Uterus (tissue), 3 donors: ENCODE measurements at regions not wholly inside any gene's neighbourhood (a gene's known extent, or its start where the extent isn't known, plus 50 kb on each side); places are given as distances from the start of the nearest gene placed in this dataset.
"Not testable (repeated sequence)": the region's sequence is repeated elsewhere in the genome, so short reads cannot be mapped to it uniquely, and the experiment has no call there.

ENCODE experiments used
- DNase-seq, 2 donors: peaks; one replicate each; pipeline ENCODE4 v3.0.0-alpha.2; 2019 to 2020
- H3K27ac ChIP-seq, 2 donors: fragments of 200-600 bp; sonication (generic); 1 replicate in 1 of 2; 2 replicates in 1 of 2; pipeline ENCODE4 v1.5.1; 2016 to 2018
- H3K27me3 ChIP-seq, 2 donors: fragments of 200-600 bp; sonication (generic); one replicate each; pipeline ENCODE4 v1.5.1; 2018 to 2019; ENCODE audit warnings: control low read depth in 1 of 2
- H3K36me3 ChIP-seq, 2 donors: fragments of 200-600 bp; sonication (generic); one replicate each; pipeline ENCODE4 v1.5.1; 2019; ENCODE audit warnings: control low read depth in 1 of 2
- H3K4me1 ChIP-seq, 2 donors: fragments of 200-600 bp; sonication (generic); one replicate each; pipeline ENCODE4 v1.5.1; 2018 to 2019; ENCODE audit warnings: control low read depth in 1 of 2
- H3K4me3 ChIP-seq, 2 donors: fragments of 200-600 bp; sonication (generic); 1 replicate in 1 of 2; 2 replicates in 1 of 2; pipeline ENCODE4 v1.5.1; 2018 to 2019; ENCODE audit warnings: mild to moderate bottlenecking in 1 of 2
- H3K9me3 ChIP-seq, 2 donors: fragments of 200-600 bp; sonication (generic); one replicate each; pipeline ENCODE4 v1.5.1; 2019; ENCODE audit warnings: control low read depth in 1 of 2
- CTCF ChIP-seq, 4 experiments: fragments of 200-600 bp in 2 of 4; fragments of 450-650 bp in 2 of 4; sonication (generic) in 2 of 4; IDR thresholded peaks; one replicate each; pipeline ENCODE4 v1.5.1; 2016 to 2019; ENCODE audit warnings: antibody characterized with exemption in 4 of 4, mild to moderate bottlenecking in 2 of 4, moderate library complexity in 1 of 4
- POLR2A ChIP-seq, 2 donors: fragments of 450-650 bp; IDR thresholded peaks; one replicate each; pipeline ENCODE4 v1.6.1; 2016; ENCODE audit warnings: antibody characterized with exemption in 2 of 2, mild to moderate bottlenecking in 1 of 2, moderate library complexity in 1 of 2
- intact Hi-C: fragments of 100-400 bp; cut with DNase I; formaldehyde crosslinking; loops from one replicate; pipeline ENCODE4 v1.15.1; 2023; ENCODE audit warnings: low total_unique reads
- donor health status: DM: yes; HTN: yes; CAD: no.

- Histone ChIP-seq H3K27me3 (no peaks in the 10 kb centered on the region), H3K36me3 (no peaks in the 10 kb centered on the region), H3K9me3 (no peaks in the 10 kb centered on the region), H3K4me1 (no peaks in the 10 kb centered on the region), H3K27ac (no peak overlapping the region), H3K4me3 (no peak overlapping the region)
- DNase-seq: no peak
- TF ChIP-seq CTCF (IDR thresholded peaks at IDR 0.05): no peak
- TF ChIP-seq POLR2A (IDR thresholded peaks at IDR 0.05): no peak
- intact Hi-C loops: no loop called here
These were observed 86.0 kb upstream of the TBX5 start for GRCh38 chr12:114491916-114492315.

- DNase-seq, H3K9me3 ChIP-seq, H3K4me1 ChIP-seq, H3K4me3 ChIP-seq, H3K27ac ChIP-seq, intact Hi-C loops, H3K36me3 ChIP-seq: not testable (repeated sequence)
- peaks cover 0 to 17% of the 10 kb centered on the region in 2 donors for H3K27me3 ChIP-seq
These were observed 79.0 kb upstream of the TBX5 start for GRCh38 chr12:114484822-114485459.

GRCh38 chr12:114483996-114484395 is 78.1 kb upstream of the TBX5 start:
- Histone ChIP-seq H3K4me3 (no peak overlapping the region), H3K36me3 (no peaks in the 10 kb centered on the region), H3K4me1 (no peaks in the 10 kb centered on the region), H3K27me3 (peaks cover 0 to 25% of the 10 kb centered on the region in 2 donors), H3K9me3 (no peaks in the 10 kb centered on the region), H3K27ac (no peak overlapping the region)
- intact Hi-C loops: no loop called here
- DNase-seq: no peak
- TF ChIP-seq CTCF (IDR thresholded peaks at IDR 0.05) (no peak), POLR2A (IDR thresholded peaks at IDR 0.05) (no peak)

GRCh38 chr12:114481200-114481535 is 75.2 kb upstream of the TBX5 start:
- Histone ChIP-seq H3K27ac (no peak overlapping the region), H3K4me1 (no peaks in the 10 kb centered on the region), H3K36me3 (no peaks in the 10 kb centered on the region), H3K4me3 (no peak overlapping the region), H3K27me3 (peaks cover 0 to 37% of the 10 kb centered on the region in 2 donors), H3K9me3 (no peaks in the 10 kb centered on the region)
- DNase-seq: no peak
- intact Hi-C loops: no loop called here
- TF ChIP-seq CTCF (IDR thresholded peaks at IDR 0.05) (no peak), POLR2A (IDR thresholded peaks at IDR 0.05) (no peak)

- intact Hi-C loops: no loop called here
- H3K4me3 ChIP-seq: no peak overlapping the region
- no peak overlapping the region for H3K27ac ChIP-seq
- DNase-seq: no peak
- H3K4me1 ChIP-seq: no peaks in the 10 kb centered on the region
- no peak for TF ChIP-seq POLR2A (IDR thresholded peaks at IDR 0.05)
- TF ChIP-seq CTCF (IDR thresholded peaks at IDR 0.05): no peak
- peaks cover 0 to 43% of the 10 kb centered on the region in 2 donors for H3K27me3 ChIP-seq
- H3K36me3 ChIP-seq: no peaks in the 10 kb centered on the region
- H3K9me3 ChIP-seq: no peaks in the 10 kb centered on the region
These were observed 74.6 kb upstream of the TBX5 start for GRCh38 chr12:114480337-114481199.
